WERI-Rb-1 (cell line): ENCODE measurements at regions not wholly inside any gene's neighbourhood (a gene's known extent, or its start where the extent isn't known, plus 50 kb on each side); places are given as distances from the start of the nearest gene placed in this dataset.

Experiments
- DNase-seq: peaks from one replicate; pipeline ENCODE4 v3.0.0-alpha.2; 2020
- H3K27ac ChIP-seq: fragments of 250-450 bp; sonication (Bioruptor Pico); 2 replicates; pipeline ENCODE4 v1.5.1; 2020; ENCODE audit warnings: mild to moderate bottlenecking, moderate library complexity
- H3K27me3 ChIP-seq: fragments of 250-450 bp; sonication (Bioruptor Pico); 2 replicates; pipeline ENCODE4 v1.5.1; 2021; ENCODE audit warnings: mild to moderate bottlenecking, low read depth, moderate library complexity; ENCODE audit not compliant: insufficient read depth, severe bottlenecking
- H3K36me3 ChIP-seq: fragments of 250-450 bp; sonication (Bioruptor Pico); 2 replicates; pipeline ENCODE4 v1.5.1; 2020; ENCODE audit warnings: mild to moderate bottlenecking, moderate library complexity
- H3K4me3 ChIP-seq: 2 replicates; pipeline ENCODE4 v1.5.1; 2011; ENCODE audit warnings: low read depth, mild to moderate bottlenecking, control low read depth, low read length
- H3K9me3 ChIP-seq: fragments of 250-450 bp; sonication (Bioruptor Pico); 2 replicates; pipeline ENCODE4 v1.5.1; 2021; ENCODE audit warnings: mild to moderate bottlenecking, moderate library complexity; ENCODE audit not compliant: severe bottlenecking
- CTCF ChIP-seq: IDR thresholded peaks from 2 replicates; pipeline ENCODE4 v1.5.1; 2011; ENCODE audit warnings: low read depth, mild to moderate bottlenecking, control low read depth, inconsistent platforms, low read length

- Histone ChIP-seq H3K27ac (no peak overlapping the region), H3K27me3 (no peaks in the 10 kb centered on the region), H3K36me3 (no peaks in the 10 kb centered on the region), H3K4me3 (no peak overlapping the region), H3K9me3 (no peaks in the 10 kb centered on the region)
- DNase-seq: no peak
- no peak for TF ChIP-seq CTCF
These were observed 68.4 kb downstream of the MCFD2 start for GRCh38 chr2:46847185-46847710.

GRCh38 chr2:46846536-46846935, 69.1 kb downstream of the MCFD2 start:
- Histone ChIP-seq H3K4me3 (no peak overlapping the region), H3K27ac (no peak overlapping the region), H3K9me3 (no peaks in the 10 kb centered on the region), H3K27me3 (no peaks in the 10 kb centered on the region), H3K36me3 (no peaks in the 10 kb centered on the region)
- DNase-seq: no peak
- no peak for TF ChIP-seq CTCF

- no peak overlapping the region for H3K27ac ChIP-seq
- no peak for TF ChIP-seq CTCF
- DNase-seq: no peak
- H3K9me3 ChIP-seq: no peaks in the 10 kb centered on the region
- H3K27me3 ChIP-seq: no peaks in the 10 kb centered on the region
- H3K36me3 ChIP-seq: no peaks in the 10 kb centered on the region
- H3K4me3 ChIP-seq: no peak overlapping the region
These were observed 69.8 kb downstream of the MCFD2 start for GRCh38 chr2:46845542-46846486.

GRCh38 chr2:46844443-46844842, 71.2 kb downstream of the MCFD2 start:
- DNase-seq: no peak
- Histone ChIP-seq H3K9me3 (no peaks in the 10 kb centered on the region), H3K27ac (no peak overlapping the region), H3K4me3 (no peak overlapping the region), H3K27me3 (no peaks in the 10 kb centered on the region), H3K36me3 (no peaks in the 10 kb centered on the region)
- TF ChIP-seq CTCF: no peak

GRCh38 chr2:46844034-46844433, 71.6 kb downstream of the MCFD2 start:
- Histone ChIP-seq H3K27me3 (no peaks in the 10 kb centered on the region), H3K4me3 (no peak overlapping the region), H3K27ac (no peak overlapping the region), H3K9me3 (no peaks in the 10 kb centered on the region), H3K36me3 (no peaks in the 10 kb centered on the region)
- no peak for DNase-seq
- no peak for TF ChIP-seq CTCF

- no peak for DNase-seq
- Histone ChIP-seq H3K9me3 (no peaks in the 10 kb centered on the region), H3K4me3 (no peak overlapping the region), H3K36me3 (no peaks in the 10 kb centered on the region), H3K27ac (no peak overlapping the region), H3K27me3 (no peaks in the 10 kb centered on the region)
- no peak for TF ChIP-seq CTCF
These were observed 72.3 kb downstream of the MCFD2 start for GRCh38 chr2:46843316-46843715.
